Fibroblast of pulmonary artery (primary cell): ENCODE measurements at regions not wholly inside any gene's neighbourhood (a gene's known extent, or its start where the extent isn't known, plus 50 kb on each side); places are given as distances from the start of the nearest gene placed in this dataset.

Experiments used
- DNase-seq: peaks from one replicate; pipeline ENCODE4 v3.0.0-alpha.2; 2010; ENCODE audit warnings: low read depth
- H3K4me3 ChIP-seq: replicated peaks from 2 replicates; pipeline ENCODE4 v1.5.1; 2011; ENCODE audit warnings: low read depth, mild to moderate bottlenecking, control low read depth, low read length, moderate library complexity
- CTCF ChIP-seq: IDR thresholded peaks from 2 replicates; pipeline ENCODE4 v1.5.1; 2011; ENCODE audit warnings: mild to moderate bottlenecking, control low read depth, low read length, inconsistent platforms; ENCODE audit errors: missing control alignments

GRCh38 chr12:98408681-98409080 lies 106.7 kb upstream of the TMPO start:
- no peak for TF ChIP-seq CTCF
- peak; percentile 42 for DNase-seq
- no peak overlapping the region for H3K4me3 ChIP-seq

GRCh38 chr12:98409548-98409947 lies 105.8 kb upstream of the TMPO start:
- no peak for DNase-seq
- no peak for TF ChIP-seq CTCF
- no peak overlapping the region for H3K4me3 ChIP-seq

- DNase-seq: no peak
- H3K4me3 ChIP-seq: no peak overlapping the region
- TF ChIP-seq CTCF: no peak
Measured at GRCh38 chr12:98410356-98410755, 105.0 kb upstream of the TMPO start.

GRCh38 chr12:98416845-98417244 lies 98.5 kb upstream of the TMPO start:
- peak; percentile 50 for TF ChIP-seq CTCF
- no peak overlapping the region for H3K4me3 ChIP-seq
- peak; percentile 84 for DNase-seq

GRCh38 chr12:98417266-98417665 lies 98.1 kb upstream of the TMPO start:
- DNase-seq: peak; percentile 42
- TF ChIP-seq CTCF: no peak

GRCh38 chr12:98418357-98419075 lies 96.9 kb upstream of the TMPO start:
- DNase-seq: peak; percentile 96
- no peak for TF ChIP-seq CTCF
- peak overlapping the region; percentile 26 for H3K4me3 ChIP-seq

More at GRCh38 chr12:98417266-98417665, 98.1 kb upstream of the TMPO start:
- H3K4me3 ChIP-seq: no peak overlapping the region
